Heart right ventricle (tissue), 16 donors: ENCODE measurements at regions not wholly inside any gene's neighbourhood (a gene's known extent, or its start where the extent isn't known, plus 50 kb on each side); places are given as distances from the start of the nearest gene placed in this dataset.

Source experiments
- ATAC-seq, 8 donors: fragments of 200-7000 bp; cut with Tn5 transposase; one replicate each; pipeline ENCODE4 v1.9.1; 2020; ENCODE audit warnings: mild to moderate bottlenecking in 8 of 8, moderate library complexity in 8 of 8, moderate number of reproducible peaks in 1 of 8
- DNase-seq, 2 donors: peaks; one replicate each; pipeline ENCODE4 v3.0.0-alpha.2; 2020
- H3K27ac ChIP-seq, 10 donors: fragments of 200-600 bp; sonication (generic) in 2 of 10; one replicate each; pipeline versions ENCODE4 v1.5.0 to v1.8.0; 2020 to 2022; ENCODE audit warnings: mild to moderate bottlenecking in 3 of 10
- H3K27me3 ChIP-seq, 7 donors: fragments of 200-600 bp; one replicate each; pipeline ENCODE4 v1.8.0; 2021 to 2022; ENCODE audit warnings: mild to moderate bottlenecking in 2 of 7
- H3K36me3 ChIP-seq, 9 donors: fragments of 200-600 bp; sonication (generic) in 1 of 9; one replicate each; pipeline versions ENCODE4 v1.5.0 to v1.8.0; 2020 to 2022; ENCODE audit warnings: mild to moderate bottlenecking in 2 of 9
- H3K4me1 ChIP-seq, 9 donors: fragments of 200-600 bp; sonication (generic) in 1 of 9; one replicate each; pipeline versions ENCODE4 v1.5.0 to v1.8.0; 2020 to 2022; ENCODE audit warnings: mild to moderate bottlenecking in 4 of 9
- H3K4me3 ChIP-seq, 10 donors: fragments of 200-600 bp; sonication (generic) in 2 of 10; one replicate each; pipeline versions ENCODE4 v1.5.0 to v1.8.0; 2020 to 2022; ENCODE audit warnings: mild to moderate bottlenecking in 7 of 10, moderate library complexity in 2 of 10
- H3K9me3 ChIP-seq, 11 donors: fragments of 200-600 bp in 10 of 11; sonication (generic) in 2 of 11; one replicate each; pipeline versions ENCODE4 v1.5.0 to v1.8.0; 2013 to 2022; ENCODE audit warnings: mild to moderate bottlenecking in 2 of 11, control low read depth in 1 of 11, moderate library complexity in 1 of 11
- WGBS, 2 donors: extraction: QIAGEN DNeasy Blood & Tissue Kit; methylation state at CpG; one replicate each; pipeline ENCODE4 v1.1.7; 2013; ENCODE audit warnings: inconsistent platforms in 1 of 2; 5-methylcytosine and 5-hydroxymethylcytosine counted together
- intact Hi-C, 10 donors: fragments of 100-400 bp; cut with DNase I; formaldehyde crosslinking; loops; one replicate each; pipeline versions ENCODE4 v1.11.1 to v1.14.2; 2022
- TF ChIP-seq, protein P1 (sequence below), 9 donors: fragments of 200-600 bp; sonication (generic) in 2 of 9; IDR thresholded peaks; one replicate each; pipeline versions ENCODE4 v1.5.0 to v1.8.0; 2021 to 2022; ENCODE audit warnings: antibody characterized with exemption in 9 of 9, mild to moderate bottlenecking in 5 of 9, moderate library complexity in 1 of 9
- donor health status: Arrhythmogenic right ventricular cardiomyopathy.
- donor health status: ischemic (EF 13 %, LVEDD 7.1; RV severe dilation, severe dysfunction).
- donor health status: healthy with polysubstance abuse.
- donor health status: DM: no; HTN: yes; CAD: no.
- donor health status: DM: no; HTN: no; CAD: no.
- donor health status: ischemic (EF 25% LVEDD 6.9; RV normal size, moderate dysfunction).
- donor health status: ischemic (EF 25% LVEDD 5.7; RV mildly dilated, moderate dysfunction).
- donor health status: healthy.
- donor health status: DM: yes; HTN: yes; CAD: no.
- donor health status: Ischemic cardiomyopathy.
- donor health status: ischemic (EF 35%, LVEDD 5.7; RV mildly dilated, moderate dysfunction).
- donor health status: nonischemic (EF 11% LVEDD 7.7; RV severe dilation, severe dysfunction).
- donor health status: DM: yes; HTN: yes; CAD: no.
- donor health status: PGD.
- donor health status: ischemic (EF 29% LVEDD 5.4; RV normal size, mild dysfunction).
- donor health status: nonischemic (EF 23%, LVEDD 6.1; RV moderate dilation, normal function).

DNA sequence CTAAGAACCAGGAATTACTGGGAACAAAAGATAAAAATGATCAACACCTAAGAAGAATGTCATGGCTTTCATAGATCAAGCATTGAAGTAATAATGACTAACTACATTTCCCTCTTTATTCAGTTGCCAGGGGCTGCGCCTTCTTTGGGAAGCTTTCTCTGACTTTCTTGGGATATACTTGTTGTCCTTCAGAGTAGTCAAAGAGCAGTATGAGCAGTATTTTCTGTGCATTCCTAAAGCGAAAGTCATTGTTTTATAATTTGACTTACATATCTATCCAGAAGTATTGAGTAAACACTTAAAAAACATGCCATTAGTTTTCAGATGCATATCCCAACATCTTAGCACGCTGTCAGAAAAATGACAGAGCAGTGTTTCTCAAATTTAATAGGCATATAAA, 2412.4 kb downstream of the PCDH9 start:
- intact Hi-C loops, result no loop called here
- 83 to 87% methylated on average over 3 of the region's 3 CpGs for WGBS, 2 donors
- no peaks in the 10 kb centered on the region for H3K4me1 ChIP-seq

DNA sequence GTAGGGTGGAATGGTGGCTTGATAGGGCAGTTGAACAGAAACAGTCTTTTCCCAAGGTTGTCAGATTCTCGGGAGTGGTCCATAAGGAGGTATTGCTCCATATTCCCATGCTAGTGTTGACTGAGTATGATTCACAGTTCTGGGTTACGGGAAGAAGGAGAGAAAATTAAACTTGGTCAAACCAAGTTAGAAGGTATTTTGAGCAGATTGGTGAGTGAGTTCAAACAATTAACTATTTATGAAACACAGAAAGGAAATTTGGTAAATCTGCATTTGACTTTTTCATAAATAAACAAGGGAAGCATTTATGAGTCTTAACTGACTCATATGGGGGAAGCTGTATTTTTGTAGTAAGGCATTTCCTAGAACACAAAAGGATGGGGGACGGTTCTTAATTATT, 2419.4 kb downstream of the PCDH9 start:
- H3K27me3 ChIP-seq, result no peaks in the 10 kb centered on the region
- intact Hi-C loops, result no loop called here
- TF ChIP-seq, protein P1, sequence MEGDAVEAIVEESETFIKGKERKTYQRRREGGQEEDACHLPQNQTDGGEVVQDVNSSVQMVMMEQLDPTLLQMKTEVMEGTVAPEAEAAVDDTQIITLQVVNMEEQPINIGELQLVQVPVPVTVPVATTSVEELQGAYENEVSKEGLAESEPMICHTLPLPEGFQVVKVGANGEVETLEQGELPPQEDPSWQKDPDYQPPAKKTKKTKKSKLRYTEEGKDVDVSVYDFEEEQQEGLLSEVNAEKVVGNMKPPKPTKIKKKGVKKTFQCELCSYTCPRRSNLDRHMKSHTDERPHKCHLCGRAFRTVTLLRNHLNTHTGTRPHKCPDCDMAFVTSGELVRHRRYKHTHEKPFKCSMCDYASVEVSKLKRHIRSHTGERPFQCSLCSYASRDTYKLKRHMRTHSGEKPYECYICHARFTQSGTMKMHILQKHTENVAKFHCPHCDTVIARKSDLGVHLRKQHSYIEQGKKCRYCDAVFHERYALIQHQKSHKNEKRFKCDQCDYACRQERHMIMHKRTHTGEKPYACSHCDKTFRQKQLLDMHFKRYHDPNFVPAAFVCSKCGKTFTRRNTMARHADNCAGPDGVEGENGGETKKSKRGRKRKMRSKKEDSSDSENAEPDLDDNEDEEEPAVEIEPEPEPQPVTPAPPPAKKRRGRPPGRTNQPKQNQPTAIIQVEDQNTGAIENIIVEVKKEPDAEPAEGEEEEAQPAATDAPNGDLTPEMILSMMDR (IDR thresholded peaks at IDR 0.05), result no peak
- H3K9me3 ChIP-seq, result peaks cover 0 to 13% (median 0%) of the 10 kb centered on the region in 11 donors
- H3K4me3 ChIP-seq, result no peak overlapping the region
- WGBS, 2 donors, result 84 to 90% methylated on average over 3 of the region's 3 CpGs
- H3K27ac ChIP-seq, result no peak overlapping the region
- no peaks in the 10 kb centered on the region for H3K4me1 ChIP-seq
- H3K36me3 ChIP-seq, result no peaks in the 10 kb centered on the region
- no peak for ATAC-seq
- DNase-seq, result no peak

More for the DNA sequence above, 2412.4 kb downstream of the PCDH9 start:
- Histone ChIP-seq H3K27me3 (no peaks in the 10 kb centered on the region), H3K27ac (no peak overlapping the region), H3K36me3 (no peaks in the 10 kb centered on the region), H3K4me3 (no peak overlapping the region), H3K9me3 (peaks cover 0 to 9% (median 0%) of the 10 kb centered on the region in 11 donors)
- ATAC-seq (no peak), DNase-seq (no peak)
- TF ChIP-seq, protein P1 (IDR thresholded peaks at IDR 0.05), result no peak

DNA sequence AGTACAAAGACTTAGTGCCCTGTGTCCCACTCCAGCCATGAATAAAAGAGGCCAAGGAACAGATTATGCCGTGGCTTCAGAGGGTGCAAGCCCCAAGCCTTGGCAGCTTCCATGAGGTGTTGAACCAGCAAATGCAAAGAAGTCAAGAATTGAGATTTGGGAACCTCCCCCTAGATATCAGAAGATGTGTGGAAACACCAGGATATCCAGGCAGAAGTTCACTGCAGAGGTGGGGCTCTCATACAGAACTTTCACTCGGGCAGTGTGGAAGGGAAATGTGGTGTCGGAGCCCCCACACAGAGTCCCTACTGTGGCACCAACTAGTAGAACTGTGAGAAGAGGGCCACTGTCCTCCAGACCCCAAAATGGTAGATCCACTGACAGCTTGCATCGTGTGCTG, 2421.4 kb downstream of the PCDH9 start:
- no peak overlapping the region for H3K27ac ChIP-seq
- intact Hi-C loops, result no loop called here
- no peaks in the 10 kb centered on the region for H3K27me3 ChIP-seq
- no peaks in the 10 kb centered on the region for H3K36me3 ChIP-seq
- TF ChIP-seq, protein P1 (IDR thresholded peaks at IDR 0.05), result no peak
- H3K4me1 ChIP-seq, result no peaks in the 10 kb centered on the region
- 81 to 90% methylated on average over 4 of the region's 4 CpGs for WGBS, 2 donors
- no peak for ATAC-seq
- DNase-seq, result no peak
- no peak overlapping the region for H3K4me3 ChIP-seq
- H3K9me3 ChIP-seq, result peaks cover 0 to 13% (median 0%) of the 10 kb centered on the region in 11 donors

DNA sequence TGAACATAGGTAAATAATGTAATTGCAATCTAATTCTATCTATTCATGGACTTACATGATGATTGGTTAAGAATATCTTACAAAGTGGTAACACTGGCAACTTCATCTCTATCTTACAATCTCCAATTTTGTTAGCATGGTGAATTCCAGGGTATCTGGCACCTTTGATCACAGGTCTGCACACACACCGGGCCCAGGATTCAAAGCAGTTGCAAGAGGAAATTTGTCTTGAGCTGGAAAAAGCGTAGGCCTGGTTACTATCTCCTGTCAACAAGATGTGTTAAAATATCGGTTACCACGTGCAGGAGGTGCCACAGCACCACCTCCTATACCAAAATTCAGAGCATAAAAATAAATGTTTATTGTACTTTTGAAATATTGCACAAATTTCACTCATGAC, 2428.4 kb downstream of the PCDH9 start:
- no peaks in the 10 kb centered on the region for H3K36me3 ChIP-seq
- ATAC-seq (no peak), DNase-seq (no peak)
- peaks cover 0 to 6% (median 0%) of the 10 kb centered on the region in 11 donors for H3K9me3 ChIP-seq
- H3K4me1 ChIP-seq, result no peaks in the 10 kb centered on the region
- no peak overlapping the region for H3K4me3 ChIP-seq
- no peak overlapping the region for H3K27ac ChIP-seq
- intact Hi-C loops, result no loop called here
- 36 to 39% methylated on average over 4 of the region's 4 CpGs for WGBS, 2 donors
- no peaks in the 10 kb centered on the region for H3K27me3 ChIP-seq
- TF ChIP-seq, protein P1 (IDR thresholded peaks at IDR 0.05), result no peak
